GM18868 (cell line): ENCODE measurements at regions not wholly inside any gene's neighbourhood (a gene's known extent, or its start where the extent isn't known, plus 50 kb on each side); places are given as distances from the start of the nearest gene placed in this dataset.

Experiments used
- ATAC-seq: cut with Tn5 transposase; IDR thresholded peaks from one replicate; pipeline ENCODE4 v1.9.1; 2021; ENCODE audit warnings: mild to moderate bottlenecking, moderate library complexity; ENCODE audit not compliant: unreplicated experiment

GRCh38 chr16:86016201-86016965, 117.4 kb downstream of the IRF8 start:
- ATAC-seq: no peak

DNA sequence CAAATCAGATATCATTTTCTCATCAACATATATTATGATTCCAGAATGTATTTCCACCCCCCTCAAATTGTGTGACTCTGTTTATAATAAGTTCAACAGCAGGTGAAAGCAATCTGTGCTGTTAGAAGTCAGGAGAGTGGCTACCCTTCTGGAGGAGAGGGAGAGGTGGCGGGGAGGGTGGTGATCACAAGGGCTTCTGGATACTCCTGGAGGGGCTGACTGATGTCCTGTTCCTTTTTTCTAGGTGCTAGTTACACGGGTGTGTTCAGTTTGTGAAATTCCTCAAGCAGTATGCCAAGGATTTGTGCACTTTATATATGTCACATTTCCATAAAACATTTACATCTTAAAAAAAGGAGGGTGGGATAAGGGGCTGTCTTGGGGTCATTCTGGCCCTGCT, 119.1 kb downstream of the IRF8 start:
- no peak for ATAC-seq

DNA sequence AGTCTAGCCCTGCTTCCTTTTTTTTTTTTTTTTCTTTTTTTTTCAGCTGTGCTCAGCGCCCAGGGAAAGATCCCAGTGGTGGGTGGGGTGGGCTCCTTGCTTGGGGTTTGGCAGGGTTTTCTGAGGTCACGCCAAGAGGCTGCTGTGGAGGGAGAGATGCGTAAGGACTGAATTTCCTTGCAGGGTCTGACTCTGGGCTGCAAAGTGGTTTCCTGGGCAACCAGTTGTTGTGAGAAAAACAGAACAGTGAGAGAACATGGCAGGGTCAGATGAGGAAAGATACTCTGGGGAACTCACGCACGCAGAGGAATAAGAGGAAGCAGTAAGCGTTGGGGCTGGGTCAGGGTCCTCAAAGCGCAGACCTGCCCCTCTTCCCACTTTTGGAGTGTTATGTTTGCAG, 119.5 kb downstream of the IRF8 start:
- no peak for ATAC-seq

DNA sequence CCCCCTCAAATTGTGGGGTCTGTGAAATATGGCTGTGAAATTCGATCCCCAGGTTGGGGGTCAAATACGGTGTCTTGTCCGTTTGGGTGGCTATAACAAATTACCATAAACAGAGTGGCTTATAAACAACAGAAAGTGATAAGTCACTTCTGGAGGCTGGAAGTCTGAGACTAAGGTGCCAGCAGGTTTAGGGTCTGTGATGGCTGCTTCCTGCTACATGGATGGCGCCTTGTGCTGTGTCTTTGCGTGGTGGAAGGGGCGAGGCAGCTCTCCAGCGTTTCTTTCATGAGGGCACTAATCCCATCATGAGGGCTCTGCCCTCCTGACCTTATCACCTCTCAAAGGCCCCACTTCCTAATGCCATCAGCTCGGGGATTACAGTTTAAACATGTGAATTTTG, 120.0 kb downstream of the IRF8 start:
- ATAC-seq: no peak

- ATAC-seq: no peak
Observed at GRCh38 chr16:86019446-86020047, 120.6 kb downstream of the IRF8 start.

GRCh38 chr16:86020971-86021370, 122.0 kb downstream of the IRF8 start:
- no peak for ATAC-seq

GRCh38 chr16:86022381-86022960, 123.5 kb downstream of the IRF8 start:
- no peak for ATAC-seq

DNA sequence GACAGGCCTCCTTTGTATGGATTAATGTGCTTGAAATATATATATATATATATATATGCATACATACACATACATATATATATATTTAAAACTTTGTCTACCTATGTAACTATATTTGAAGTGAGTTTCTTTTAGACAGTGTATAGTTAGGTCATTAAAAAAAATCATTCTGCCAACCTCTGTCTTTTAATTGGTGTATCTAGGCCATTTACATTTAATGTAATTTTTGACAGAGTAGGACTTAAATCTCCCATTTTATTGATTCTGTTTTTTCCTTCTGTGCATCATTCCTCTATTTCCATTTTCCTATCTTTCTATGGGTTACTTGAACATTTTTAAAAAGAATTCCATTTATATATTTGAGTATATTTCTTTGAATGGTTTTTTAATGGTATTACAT, 125.2 kb downstream of the IRF8 start:
- ATAC-seq: no peak

DNA sequence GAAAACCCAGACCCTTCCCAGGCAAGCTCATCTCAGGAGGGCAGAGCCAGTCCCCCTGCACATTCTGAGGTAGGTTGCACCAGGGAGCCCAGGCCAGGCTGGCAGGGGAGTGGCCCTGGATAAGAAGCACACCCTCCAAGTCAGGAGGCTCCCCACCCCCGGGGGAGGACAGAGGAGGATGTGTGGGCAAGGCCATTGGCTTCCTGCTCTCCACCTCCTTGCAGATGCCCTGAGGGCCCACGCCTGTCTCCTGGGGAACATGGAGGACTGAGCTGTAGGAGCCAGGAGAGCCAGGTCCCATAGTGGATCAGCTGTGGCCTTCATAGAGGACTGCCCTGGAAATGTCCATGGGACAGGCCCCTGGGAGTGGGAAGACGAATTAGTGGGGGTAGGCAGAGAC, 126.7 kb downstream of the IRF8 start:
- ATAC-seq: no peak

DNA sequence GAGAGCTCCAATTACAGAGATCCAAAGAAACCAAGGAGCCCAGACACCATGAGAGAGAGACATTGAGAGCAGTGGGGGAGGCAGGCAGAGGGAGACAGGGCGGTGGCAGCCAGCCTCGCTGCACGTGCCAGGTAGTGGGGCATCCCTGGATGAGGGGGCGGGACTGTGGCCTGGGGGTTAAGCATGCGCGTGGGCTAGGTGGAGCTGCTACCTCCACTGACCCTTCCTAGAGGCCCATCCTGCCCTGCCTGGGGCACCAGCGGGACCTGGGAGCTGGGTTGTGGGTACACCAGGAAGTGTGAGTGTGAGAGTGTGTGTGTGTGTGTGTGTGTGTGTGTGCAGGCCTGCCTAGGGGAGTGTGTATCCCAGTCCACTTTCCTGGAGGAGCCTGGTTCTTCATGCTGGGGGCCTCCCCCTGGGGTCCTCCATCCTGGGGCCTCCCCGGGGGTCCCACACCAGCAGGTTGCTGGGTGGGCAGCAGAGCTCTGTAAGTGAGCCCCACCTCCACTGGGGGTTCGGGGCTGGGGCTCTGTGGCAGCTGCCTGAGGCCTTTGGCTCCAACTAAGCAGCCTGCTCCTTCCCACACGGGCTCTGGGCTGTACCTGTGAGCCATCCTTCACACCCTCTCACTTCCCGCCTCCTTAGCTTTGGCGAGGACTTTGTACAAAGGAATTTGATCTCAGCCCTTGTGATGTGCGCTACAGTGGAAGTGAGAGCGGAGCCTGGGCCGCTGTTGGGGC, 127.4 kb downstream of the IRF8 start:
- no peak for ATAC-seq

- ATAC-seq: no peak
Observed at GRCh38 chr16:86026916-86027315, 128.0 kb downstream of the IRF8 start.

- no peak for ATAC-seq
Observed at GRCh38 chr16:86027373-86028126, 128.6 kb downstream of the IRF8 start.

- ATAC-seq: no peak
Observed at GRCh38 chr16:86029131-86029741, 130.3 kb downstream of the IRF8 start.

DNA sequence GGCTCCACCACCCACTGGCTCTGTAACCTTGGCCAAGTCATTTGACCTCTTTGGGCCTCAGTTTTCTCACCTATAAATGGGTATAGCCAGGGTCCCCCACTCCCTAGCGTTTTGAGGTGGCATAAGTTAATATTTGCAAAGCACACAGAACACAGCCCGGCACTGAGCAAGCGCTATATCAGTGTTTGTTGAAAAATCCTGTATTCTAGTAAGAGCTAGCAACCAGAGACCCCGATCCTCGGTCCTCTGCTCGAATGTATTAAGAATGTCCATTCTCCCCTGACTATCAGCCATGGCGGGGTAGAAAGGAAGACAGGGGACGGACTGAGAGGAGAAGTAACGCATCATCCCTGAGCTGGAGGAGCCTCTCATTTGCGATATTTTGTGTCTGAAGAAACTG, 131.2 kb downstream of the IRF8 start:
- ATAC-seq: no peak

DNA sequence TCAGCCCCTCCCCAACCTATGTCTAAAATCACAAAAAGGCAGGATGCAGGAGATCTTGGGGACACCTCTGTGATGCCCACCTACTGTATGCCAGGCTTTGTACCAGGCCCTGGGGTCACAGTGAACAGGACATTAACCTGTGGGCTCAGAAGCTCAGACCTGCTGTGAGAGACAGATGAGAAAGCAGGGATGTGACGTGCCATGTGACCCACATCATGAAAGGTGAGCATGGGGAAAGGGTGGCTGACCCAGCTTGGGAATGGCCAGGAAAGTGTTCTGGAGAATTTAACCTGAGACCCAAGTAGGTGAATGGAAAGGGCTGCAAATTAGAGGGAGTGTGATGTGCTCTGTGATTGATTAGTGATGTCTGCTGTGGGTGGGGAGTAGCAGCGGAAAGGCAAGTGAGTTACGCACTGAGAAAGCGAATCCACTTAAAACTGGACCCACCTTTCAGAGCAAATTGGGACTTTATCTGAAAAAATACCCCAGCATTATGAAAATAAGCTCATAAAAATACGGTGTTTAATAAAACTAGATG, 132.2 kb downstream of the IRF8 start:
- ATAC-seq: no peak

- ATAC-seq: no peak
Observed at GRCh38 chr16:86033016-86033474, 134.1 kb downstream of the IRF8 start.

DNA sequence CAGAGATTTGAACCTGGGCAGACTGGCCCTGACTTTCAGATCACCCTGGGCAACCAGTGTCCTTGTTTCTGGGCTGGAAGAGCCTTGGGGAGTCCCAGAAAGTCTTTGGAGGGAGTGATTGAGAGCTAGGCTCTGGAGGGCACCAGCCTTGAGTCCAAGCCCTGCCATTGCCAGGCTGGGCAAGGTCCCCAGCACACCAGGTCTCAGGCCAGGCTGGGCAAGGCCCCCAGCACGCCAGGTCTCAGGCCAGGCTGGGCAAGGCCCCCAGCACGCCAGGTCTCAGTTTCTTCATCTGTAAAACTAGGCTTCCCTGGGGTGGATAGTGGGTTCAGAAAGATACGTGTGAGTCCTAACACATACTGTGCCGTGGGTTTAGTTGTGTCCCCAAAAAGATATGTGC, 135.0 kb downstream of the IRF8 start:
- no peak for ATAC-seq

DNA sequence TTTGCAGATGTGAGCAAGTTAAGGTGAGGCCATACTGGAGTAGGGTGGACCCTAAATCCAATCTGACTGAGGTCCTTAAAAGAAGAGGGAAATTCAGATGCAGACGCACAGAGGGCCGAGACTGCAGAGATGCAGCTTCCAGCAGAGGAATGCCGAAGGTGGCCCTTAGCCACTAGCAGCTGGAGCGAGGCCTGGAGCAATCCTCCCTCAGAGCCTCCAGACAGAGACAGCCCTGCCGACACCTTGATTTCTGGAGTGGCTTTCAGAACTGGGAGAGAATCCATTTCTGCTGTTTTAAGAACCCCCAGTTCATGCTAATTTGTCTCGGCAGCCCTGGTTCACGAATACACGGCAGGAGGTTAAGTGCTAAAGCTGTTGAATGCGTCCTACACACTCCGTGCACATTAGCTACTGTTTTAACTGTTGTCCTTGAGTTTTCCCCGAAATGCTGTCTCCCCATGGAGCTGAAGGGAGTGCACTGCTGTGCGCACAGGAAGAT, 135.5 kb downstream of the IRF8 start:
- no peak for ATAC-seq

- ATAC-seq: no peak
Observed at GRCh38 chr16:86035906-86036305, 136.9 kb downstream of the IRF8 start.
